ENCODE measurements at regions not wholly inside any gene's neighbourhood (a gene's known extent, or its start where the extent isn't known, plus 50 kb on each side); places are given as distances from the start of the nearest gene placed in this dataset.

- no peak for ATAC-seq
- in situ Hi-C loops (cut with MboI) = loop anchor here (25.0 kb wide), 1 partner anchor 254 kb away; no protein-coding TSS in a partner anchor
- H3K4me2 ChIP-seq (ENCODE audit: insufficient read depth, low read length) = no peak overlapping the region
- no peaks in the 10 kb centered on the region for H3K36me3 ChIP-seq (ENCODE audit: control insufficient read depth, insufficient read depth, low read length)
- H3K4me3 ChIP-seq = no peak overlapping the region
- TF ChIP-seq ILK (tag; IDR thresholded peaks at IDR 0.05; ENCODE audit: borderline replicate concordance, low read depth) (no peak), CBX1 (IDR thresholded peaks at IDR 0.05; ENCODE audit: low read depth) (no peak), GTF2A2 (tag; IDR thresholded peaks at IDR 0.05) (no peak), HNRNPLL (IDR thresholded peaks at IDR 0.05; ENCODE audit: low read depth, low read length, poor library complexity, severe bottlenecking) (no peak), XRCC3 (IDR thresholded peaks at IDR 0.05) (no peak)
- no peak overlapping the region for H3K27ac ChIP-seq (ENCODE audit: extremely low read depth, low read depth, low read length)
- CTCF ChIA-PET (ENCODE audit: low intra/inter-chr PET ratio) = no interaction called here
- no peaks in the 10 kb centered on the region for H3K9me1 ChIP-seq (ENCODE audit: control insufficient read depth, insufficient read depth, low read length)
- intact Hi-C loops (cut with micrococcal nuclease) = no loop called here
- H2AFZ ChIP-seq (ENCODE audit: low read depth, low read length) = no peak overlapping the region
- no peaks in the 10 kb centered on the region for H3K79me2 ChIP-seq (ENCODE audit: control insufficient read depth, insufficient read depth, low read length)
- no peak overlapping the region for H3K9ac ChIP-seq (ENCODE audit: insufficient read depth in 1 of 2, low read depth in 2 of 2, low read length in 2 of 2)
- no peak for DNase-seq (ENCODE audit: extremely low read depth in 1 of 4, low spot score in 3 of 4)
- WGBS (ENCODE audit: insufficient coverage, low coverage, missing lambda C conversion rate) = 0% methylated on average over 2 of the region's 3 CpGs
- no peaks in the 10 kb centered on the region for H3K4me1 ChIP-seq (replicated peaks in 1 of 2; ENCODE audit: control insufficient read depth in 2 of 2, insufficient read depth in 2 of 2, low read length in 2 of 2)
- H3K9me3 ChIP-seq (replicated peaks; ENCODE audit: control insufficient read depth, insufficient read depth, low read depth, low read length) = no peaks in the 10 kb centered on the region
- FAIRE-seq = no peak
- BruUV-seq (replicated peaks) = no TSS peak
- no peaks in the 10 kb centered on the region for H4K20me1 ChIP-seq (replicated peaks; ENCODE audit: control insufficient read depth, insufficient read depth, low read length)
- H3K27me3 ChIP-seq (ENCODE audit: control insufficient read depth in 2 of 2, insufficient read depth in 2 of 2, low read length in 2 of 2) = no peaks in the 10 kb centered on the region
- POLR2A ChIA-PET = no interaction called here
These were observed 406.9 kb downstream of the LIG4 start for GRCh38 chr13:107808389-107808788.

GRCh38 chr13:107807306-107808073, 407.8 kb downstream of the LIG4 start:
- H3K27ac ChIP-seq (ENCODE audit: extremely low read depth, low read depth, low read length) = no peak overlapping the region
- 0% methylated on average over 3 of the region's 3 CpGs for WGBS (ENCODE audit: insufficient coverage, low coverage, missing lambda C conversion rate)
- DNase-seq (ENCODE audit: extremely low read depth in 1 of 4, low spot score in 3 of 4) = no peak
- H4K20me1 ChIP-seq (replicated peaks; ENCODE audit: control insufficient read depth, insufficient read depth, low read length) = no peaks in the 10 kb centered on the region
- intact Hi-C loops (cut with micrococcal nuclease) (no loop called here), in situ Hi-C loops (cut with MboI) (loop anchor here (25.0 kb wide), 1 partner anchor 255 kb away; no protein-coding TSS in a partner anchor)
- H3K27me3 ChIP-seq (ENCODE audit: control insufficient read depth in 2 of 2, insufficient read depth in 2 of 2, low read length in 2 of 2) = no peaks in the 10 kb centered on the region
- H3K9me3 ChIP-seq (replicated peaks; ENCODE audit: control insufficient read depth, insufficient read depth, low read depth, low read length) = no peaks in the 10 kb centered on the region
- POLR2A ChIA-PET = no interaction called here
- CTCF ChIA-PET (ENCODE audit: low intra/inter-chr PET ratio) = no interaction called here
- no peaks in the 10 kb centered on the region for H3K79me2 ChIP-seq (ENCODE audit: control insufficient read depth, insufficient read depth, low read length)
- H2AFZ ChIP-seq (ENCODE audit: low read depth, low read length) = no peak overlapping the region
- FAIRE-seq = no peak
- ATAC-seq = no peak
- no peaks in the 10 kb centered on the region for H3K9me1 ChIP-seq (ENCODE audit: control insufficient read depth, insufficient read depth, low read length)
- no peak overlapping the region for H3K4me2 ChIP-seq (ENCODE audit: insufficient read depth, low read length)
- H3K9ac ChIP-seq (ENCODE audit: insufficient read depth in 1 of 2, low read depth in 2 of 2, low read length in 2 of 2) = no peak overlapping the region
- no peaks in the 10 kb centered on the region for H3K36me3 ChIP-seq (ENCODE audit: control insufficient read depth, insufficient read depth, low read length)
- no peak overlapping the region for H3K4me3 ChIP-seq
- no TSS peak for BruUV-seq (replicated peaks)
- no peaks in the 10 kb centered on the region for H3K4me1 ChIP-seq (replicated peaks in 1 of 2; ENCODE audit: control insufficient read depth in 2 of 2, insufficient read depth in 2 of 2, low read length in 2 of 2)
- TF ChIP-seq TEAD1 (CRISPR knock-in tag; IDR thresholded peaks at IDR 0.05) = no peak
- TF ChIP-seq ZNF609 (CRISPR knock-in tag; IDR thresholded peaks at IDR 0.05; ENCODE audit: borderline replicate concordance) = no peak
- TF ChIP-seq MXI1 (IDR thresholded peaks at IDR 0.05; ENCODE audit: low read depth, low read length) = no peak
- no peak for TF ChIP-seq POLR2G (IDR thresholded peaks at IDR 0.05; ENCODE audit: low read depth, low read length)
- no peak for TF ChIP-seq SIN3A (IDR thresholded peaks at IDR 0.05; ENCODE audit: borderline replicate concordance in 2 of 2, control insufficient read depth in 1 of 2, low read depth in 2 of 2, low read length in 2 of 2)

Measured in K562 (cell line).